OCI-M2 (cell line): ENCODE measurements at regions not wholly inside any gene's neighbourhood (a gene's known extent, or its start where the extent isn't known, plus 50 kb on each side); places are given as distances from the start of the nearest gene placed in this dataset.

Source experiments
- DNase-seq: peaks from one replicate; lab custom pipeline; 2025; ENCODE audit not compliant: unreplicated experiment; lab: John Stamatoyannopoulos, UW

DNA sequence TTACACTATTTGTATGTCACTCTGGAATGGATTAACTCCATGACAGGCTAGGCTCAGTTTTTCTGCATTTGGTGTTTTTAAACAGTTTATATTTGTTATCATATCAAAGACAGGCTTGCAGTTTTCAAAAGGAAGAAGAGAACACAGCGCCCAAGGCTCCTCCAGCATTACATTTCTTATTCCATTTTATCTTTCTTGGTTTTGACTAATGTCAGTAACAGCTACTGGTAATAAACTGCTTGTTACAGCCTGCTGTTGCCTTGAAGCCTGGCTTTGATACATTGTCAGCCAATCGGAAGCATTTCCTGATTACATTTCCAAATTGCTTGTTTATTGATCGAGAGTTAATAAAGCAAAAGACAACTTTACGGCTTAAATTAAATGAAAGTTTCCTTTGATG lies 166.0 kb upstream of the MDFIC start:
- DNase-seq: no peak

DNA sequence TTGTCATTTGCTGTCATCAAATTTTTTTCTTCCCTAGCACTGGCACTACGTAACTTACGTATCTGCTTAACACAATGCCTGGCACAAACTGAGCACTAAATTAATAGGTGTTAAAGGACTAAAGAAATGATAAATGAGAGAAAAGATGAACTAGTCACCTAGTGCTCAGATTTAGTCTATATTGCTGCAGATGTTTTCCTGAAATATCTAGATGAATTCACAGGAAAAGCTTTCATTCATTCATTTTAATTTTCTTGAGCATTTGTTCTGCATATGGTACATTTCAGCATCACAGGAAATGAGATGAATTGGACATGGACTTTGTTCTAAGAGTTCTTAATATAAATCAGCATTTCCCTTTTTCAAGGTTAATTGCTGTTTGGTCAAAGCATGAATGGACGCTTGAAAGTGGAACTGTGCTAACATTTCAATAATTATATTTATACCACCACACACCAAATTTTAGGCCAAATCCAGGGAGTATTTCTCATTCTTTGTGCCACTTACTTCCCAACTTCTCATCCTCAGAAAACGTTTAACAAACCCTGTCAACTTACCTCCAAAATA lies 163.2 kb upstream of the MDFIC start:
- DNase-seq: no peak

DNA sequence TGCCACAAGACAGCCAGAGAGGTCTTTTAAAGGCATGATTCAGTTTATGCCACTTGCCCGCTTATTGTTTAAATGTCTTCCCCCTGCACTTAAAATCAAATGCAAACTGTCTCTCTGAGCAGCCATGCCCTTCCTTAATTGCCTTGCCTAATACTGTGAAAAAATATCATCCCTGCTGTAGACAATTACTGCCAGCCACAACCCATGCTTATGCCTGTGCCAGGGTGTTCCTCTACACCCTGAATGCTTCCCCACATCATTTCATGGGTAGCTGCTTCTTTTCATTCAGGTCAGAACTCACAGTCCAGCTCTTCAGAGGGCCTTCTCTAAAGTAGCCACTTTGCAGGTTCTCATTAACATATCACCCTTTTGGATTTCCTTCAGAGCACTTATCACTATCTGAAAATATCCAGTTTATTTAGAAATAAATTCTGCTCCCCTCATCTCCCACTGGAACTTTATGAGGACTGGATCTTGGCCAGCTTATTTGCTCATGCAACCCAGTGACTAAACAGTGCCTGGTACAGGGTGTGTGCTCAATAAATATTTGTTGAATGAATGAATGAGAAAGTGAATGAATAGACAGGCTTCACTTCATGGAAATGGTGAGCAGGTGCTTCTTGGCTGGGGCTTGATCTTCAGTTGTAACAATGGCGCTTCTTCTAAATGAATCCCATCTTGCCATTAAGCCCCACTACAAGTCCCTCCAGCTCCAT lies 162.4 kb upstream of the MDFIC start:
- no peak for DNase-seq

DNA sequence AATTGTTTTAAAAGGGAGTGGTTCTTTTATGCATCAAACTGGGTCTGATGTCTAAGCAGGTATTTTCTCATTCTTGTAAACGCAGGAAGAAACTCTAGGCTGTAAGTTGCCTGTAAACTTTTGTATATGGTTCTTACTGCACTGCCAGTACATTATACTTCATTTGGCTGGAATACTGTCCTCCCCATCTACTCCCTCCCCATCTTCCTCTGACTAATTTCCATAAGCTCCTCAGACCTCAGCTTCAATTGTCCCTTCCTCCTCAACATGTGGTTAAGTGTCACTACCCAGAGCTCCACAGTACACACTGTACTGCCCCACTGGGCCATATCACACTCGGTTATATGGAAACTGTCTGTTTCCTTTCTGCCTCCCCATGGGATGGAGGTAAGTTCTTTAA lies 161.4 kb upstream of the MDFIC start:
- no peak for DNase-seq

DNA sequence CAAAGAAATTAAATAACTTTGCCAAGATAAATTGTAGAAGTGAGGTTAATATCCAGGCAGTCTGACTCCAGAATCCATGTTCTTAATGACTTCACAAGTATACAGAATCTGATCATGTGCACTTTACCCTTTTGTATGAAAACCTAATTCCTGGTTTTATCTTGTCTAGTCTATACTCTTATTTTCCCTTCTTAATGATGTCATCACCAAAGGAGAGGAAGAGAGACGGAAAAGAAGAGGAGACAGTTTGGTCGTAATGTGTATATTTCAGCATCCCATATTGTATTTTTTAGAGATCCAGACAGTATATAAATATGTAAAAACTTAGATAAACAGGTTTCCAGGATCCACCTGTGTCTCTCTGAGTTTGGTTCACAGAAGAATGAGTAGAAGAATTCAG lies 159.9 kb upstream of the MDFIC start:
- no peak for DNase-seq

DNA sequence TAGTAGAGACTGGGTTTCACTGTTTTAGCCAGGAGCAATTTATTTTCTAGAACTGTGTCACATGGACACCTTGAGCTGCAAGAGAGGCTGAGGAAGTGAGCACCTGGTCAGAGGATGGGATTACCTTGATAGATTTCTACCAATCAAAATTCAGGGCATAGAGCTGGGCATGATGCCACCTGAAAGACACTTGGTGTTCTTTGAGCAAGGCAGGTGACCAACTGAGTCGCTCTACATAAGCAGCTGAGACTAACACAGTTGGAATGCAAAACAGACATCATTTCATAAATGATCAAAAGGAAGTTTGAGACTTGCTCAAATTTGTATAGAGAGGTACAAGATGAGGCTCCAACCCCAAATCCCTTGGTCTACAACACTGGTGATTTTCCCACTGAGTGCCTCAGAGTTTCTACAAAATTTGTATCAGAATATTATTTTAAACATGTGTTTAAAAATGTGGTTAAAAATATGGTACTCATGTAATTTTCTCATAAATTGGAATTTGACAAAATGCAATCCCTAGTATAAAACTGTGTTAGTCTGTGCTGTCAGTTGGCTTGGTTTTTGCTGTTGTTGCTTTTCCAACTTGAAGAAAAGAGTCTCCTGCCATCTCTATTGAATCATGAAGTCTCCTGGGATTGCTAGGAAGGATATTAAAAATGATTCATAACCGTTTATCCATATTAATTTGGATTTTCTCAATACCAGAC lies 156.4 kb upstream of the MDFIC start:
- DNase-seq: no peak

DNA sequence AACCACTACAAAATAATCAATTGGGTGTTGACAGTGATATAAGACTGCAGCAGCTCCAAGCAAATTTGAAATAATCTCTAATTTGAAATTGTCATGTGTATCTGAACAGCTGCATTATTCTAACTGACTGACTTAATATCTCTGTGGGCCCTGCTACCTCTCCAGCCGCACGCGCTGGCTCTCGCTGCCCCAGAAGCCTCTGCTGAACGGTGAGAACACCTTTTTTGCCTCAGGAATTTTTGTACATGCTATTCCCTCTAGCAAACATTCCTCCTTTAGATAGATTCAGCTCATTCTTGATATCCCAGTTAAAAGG lies 155.9 kb upstream of the MDFIC start:
- DNase-seq: no peak

DNA sequence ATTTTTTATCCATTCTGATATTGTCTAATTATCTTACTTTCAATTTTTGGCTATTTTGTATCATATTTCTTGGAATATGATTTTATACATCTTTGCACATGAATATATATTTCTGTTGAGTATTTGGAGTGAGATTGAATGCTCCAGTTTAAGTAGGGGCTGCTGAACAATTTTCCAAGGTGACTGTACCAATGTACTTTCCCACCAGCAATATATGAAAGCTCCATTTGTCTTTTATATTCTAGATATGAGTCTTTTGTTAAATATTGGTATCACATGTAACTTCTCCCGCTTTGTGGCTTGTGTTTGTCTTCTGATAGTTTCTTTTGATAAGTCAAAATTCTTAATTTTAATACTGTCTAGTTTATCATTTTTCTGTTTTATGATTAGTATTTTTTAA lies 144.6 kb upstream of the MDFIC start:
- DNase-seq: no peak

DNA sequence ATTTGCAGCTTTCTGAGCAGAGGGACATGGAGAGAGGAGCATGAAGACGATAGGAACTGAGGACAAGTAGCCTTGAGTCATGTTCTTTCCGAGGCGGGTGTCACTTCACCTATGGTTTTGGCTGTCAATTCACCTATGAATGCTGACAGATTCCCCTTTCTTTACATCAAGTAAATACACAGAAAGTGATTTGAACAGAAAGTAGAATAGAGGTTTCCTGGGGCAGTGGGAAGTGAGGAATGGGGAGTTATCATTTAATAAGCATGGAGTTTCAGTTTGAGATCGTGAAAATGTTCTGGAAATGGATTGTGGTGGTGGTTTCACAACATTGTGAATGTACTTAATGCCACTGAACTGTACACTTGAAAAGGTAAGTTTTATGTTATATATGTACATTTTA lies 138.4 kb upstream of the MDFIC start:
- DNase-seq: no peak

DNA sequence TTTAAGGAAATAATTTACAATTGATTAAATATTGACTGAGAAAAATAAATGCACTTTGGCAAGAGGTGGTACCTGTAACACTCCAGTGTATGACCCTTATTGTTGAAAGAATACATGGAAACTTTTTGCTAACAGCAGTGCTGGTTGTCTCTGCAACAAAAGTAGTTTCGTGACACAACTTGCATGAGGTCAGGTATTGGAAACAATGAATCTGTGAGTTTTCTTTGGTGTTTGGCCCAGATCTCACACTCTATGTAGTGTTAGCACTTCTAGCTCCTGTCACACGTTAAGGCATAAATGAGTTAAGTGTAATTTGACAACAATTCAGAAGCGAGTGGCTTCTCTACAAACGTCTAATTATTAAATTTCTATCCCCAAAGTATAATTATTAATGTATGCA lies 137.7 kb upstream of the MDFIC start:
- no peak for DNase-seq

DNA sequence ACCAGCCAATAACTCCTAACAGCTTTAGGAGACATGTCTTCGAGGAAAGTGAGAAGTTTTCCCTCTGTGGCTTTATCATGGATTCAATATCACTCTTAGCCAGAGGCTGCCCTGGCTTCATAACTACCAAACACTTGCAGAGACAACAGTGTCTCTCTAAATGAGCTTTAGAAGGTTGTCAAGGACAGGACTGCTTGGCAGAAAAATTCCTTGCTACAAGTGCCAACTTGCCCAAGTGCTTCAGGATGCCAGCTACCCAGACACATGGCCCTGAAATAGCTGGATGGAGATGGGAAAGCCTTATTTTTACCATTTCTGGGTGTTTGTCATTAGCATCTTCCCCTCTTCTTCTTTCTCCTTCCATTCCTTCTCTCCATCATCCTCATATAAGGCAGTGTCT lies 137.1 kb upstream of the MDFIC start:
- no peak for DNase-seq

DNA sequence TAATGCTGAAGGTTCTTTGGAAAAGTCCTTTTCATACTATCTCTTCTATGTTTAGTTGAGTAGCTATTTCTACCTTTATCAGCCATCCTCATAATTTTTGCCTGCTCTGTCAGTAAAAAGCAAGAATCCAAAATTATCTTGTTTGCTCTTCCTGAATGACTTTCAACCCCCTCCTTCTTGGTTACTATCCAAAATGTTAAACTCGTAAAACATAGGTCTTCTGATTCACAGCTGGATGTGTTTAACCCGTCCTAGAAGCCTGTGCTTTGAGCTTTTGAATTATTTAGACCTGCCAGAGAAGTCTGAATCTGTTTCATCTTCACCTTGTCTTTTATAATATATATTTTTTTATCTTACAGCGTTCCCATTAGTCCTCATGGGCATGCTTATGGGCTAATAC lies 136.4 kb upstream of the MDFIC start:
- no peak for DNase-seq

DNA sequence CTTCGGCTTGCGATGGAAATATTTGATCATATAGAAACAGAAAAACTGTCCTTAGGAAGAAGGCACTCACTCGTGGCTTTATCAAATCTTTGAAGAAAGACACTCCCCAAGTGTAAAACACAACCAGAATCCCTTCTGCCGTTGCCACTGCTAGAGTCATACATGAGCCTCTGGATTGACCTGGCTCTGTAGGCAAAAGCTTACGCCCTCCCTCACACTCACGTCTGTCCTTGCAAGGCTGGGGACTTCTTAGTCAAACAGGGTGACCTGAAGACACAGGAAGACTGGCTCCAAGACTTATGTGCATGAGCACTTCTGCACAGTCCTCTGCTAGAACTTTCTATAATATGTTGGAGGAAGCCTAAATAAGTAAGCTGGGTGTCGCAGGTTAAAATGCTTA lies 135.4 kb upstream of the MDFIC start:
- no peak for DNase-seq

DNA sequence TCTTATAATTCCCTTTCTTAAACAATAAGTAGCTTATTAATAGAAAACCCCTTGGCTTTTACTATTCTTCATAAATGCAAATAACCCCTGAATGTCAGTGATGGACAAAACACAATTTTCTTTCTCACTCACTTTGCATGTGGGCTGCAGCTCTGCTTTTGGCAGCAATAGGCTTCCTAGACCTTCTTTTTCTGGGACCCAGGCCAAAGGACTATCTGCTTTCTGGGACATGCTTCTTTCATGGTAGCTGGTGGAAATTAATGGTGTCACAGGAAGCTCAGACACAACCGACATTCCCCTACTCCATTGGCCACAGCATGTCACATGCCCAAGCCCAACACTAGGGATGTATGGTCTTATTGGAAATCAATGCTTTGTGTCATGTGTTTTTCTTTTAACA lies 134.3 kb upstream of the MDFIC start:
- no peak for DNase-seq

DNA sequence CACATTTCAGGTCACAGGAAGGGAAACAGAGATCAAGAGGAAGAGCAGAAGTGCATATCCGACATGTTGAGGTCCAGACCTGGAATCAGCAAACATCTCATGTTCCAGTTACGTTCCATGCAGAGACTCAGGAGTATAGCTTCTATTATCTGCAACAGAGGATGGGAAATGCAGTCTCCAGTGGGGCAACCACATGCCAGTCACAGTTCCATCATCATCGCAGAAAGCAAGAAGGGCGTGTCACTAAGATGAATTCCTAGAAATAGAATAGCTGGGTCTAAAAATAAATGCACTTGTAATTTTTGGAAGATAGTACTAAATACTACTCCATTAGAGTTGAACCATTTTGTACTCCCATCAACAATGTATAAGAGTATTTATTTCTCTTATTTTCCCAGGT lies 133.2 kb upstream of the MDFIC start:
- no peak for DNase-seq

DNA sequence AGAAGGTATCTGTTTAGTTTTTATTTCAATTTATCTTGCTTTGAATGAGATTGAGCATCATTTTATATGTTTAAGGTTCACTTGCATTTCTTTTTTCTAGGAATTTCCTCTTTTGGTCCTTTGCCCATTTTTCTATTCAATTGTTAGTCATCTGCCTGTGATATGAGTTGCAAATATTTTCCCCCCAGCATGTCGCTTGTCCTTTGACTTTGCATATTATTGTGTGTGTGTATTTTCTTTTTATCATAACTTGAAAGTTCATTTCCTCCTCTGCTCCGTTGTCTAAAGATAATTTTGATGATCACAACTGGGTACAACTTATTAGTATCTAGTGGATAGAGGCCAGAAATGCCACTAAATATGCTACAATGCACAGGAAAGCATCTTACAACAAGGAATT lies 132.7 kb upstream of the MDFIC start:
- no peak for DNase-seq

DNA sequence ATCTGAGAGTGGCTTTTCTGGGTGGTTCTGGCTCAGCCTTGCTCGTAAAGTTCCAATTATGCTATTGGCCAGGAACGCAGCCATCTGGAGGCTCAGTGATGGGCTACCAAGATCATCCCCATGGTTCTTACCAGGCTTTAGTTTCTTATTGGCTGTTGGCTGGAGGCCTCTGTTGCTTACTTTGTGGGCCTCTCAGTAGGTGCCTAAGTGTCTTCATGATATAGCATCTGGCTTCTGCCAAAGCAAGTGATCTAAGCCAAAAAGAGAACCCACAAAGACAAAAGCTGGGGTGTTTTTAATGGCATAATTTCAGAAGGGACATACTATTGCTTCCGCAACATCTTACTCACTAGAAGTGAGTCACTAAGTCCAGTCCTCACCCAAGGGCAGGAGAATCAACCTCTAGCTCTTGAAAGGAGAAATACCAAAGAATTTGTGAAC lies 132.0 kb upstream of the MDFIC start:
- no peak for DNase-seq

DNA sequence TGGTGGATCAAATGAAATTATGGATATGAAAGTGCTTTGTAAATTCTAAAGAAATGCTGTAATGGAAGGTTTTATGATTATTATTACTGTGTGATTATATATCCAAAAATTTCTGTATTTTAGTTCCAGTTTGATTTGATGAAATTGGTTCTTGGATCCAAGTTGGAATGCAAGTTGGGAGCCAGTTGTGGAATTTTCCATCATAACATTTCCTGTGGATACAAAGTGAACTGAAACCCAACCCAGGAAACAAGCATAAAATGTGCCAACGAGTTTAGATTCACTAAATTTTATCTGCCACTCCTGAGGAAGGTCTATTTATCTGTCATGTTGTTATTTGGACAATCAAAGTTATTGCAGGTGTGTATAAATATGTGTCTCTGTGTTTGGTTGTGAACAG lies 131.4 kb upstream of the MDFIC start:
- DNase-seq: no peak

DNA sequence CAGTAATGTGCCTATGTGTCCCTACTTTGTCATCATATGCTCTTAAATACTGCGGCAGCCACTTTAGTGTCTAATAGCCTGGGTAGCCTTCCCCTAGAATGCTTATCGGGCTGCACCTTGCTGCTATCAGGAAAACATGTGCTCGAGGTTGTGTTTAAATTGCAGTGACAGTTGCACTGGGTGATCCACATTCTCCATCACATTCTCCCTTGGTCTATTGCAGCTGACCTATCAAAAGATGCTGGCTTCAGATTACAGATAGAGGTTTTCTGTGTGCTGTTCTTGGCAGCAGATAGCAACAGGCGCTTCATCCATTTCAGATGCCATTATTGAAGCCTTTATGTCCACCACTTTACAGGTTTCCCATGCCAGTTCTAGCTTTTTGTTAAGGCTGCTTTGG lies 130.1 kb upstream of the MDFIC start:
- DNase-seq: peak; percentile 95

DNA sequence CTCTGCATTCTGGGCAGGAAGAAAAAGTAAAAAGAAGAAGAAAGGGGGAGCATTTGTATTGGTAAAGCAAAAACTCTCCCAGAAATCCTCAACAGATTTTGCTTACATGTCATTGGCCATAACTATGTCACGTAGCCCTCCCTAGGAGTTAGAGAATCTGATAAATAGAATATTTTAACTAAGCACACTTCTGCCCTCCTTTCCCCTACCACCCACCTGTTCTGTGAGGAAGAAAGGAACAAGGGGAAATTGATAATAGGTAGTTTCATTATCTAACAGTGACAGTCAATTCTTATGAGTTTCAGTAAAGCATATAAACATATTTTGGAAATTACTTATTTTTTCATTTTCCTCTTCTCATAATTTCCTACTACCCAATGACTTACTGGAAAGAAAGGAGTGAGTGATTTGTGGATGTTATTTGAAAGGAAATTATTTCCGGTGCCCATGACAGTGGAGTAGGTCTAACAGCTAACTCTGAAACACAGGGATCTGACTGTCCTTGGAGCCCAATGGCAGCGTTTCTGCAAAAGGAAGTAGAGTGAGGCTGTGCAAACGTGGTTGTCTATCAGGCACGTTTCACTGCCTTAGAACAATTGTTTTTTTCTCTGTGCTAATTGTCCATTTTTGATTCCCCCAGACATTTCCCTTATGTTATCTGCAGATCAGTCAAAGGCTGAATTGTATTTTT lies 128.6 kb upstream of the MDFIC start:
- no peak for DNase-seq

DNA sequence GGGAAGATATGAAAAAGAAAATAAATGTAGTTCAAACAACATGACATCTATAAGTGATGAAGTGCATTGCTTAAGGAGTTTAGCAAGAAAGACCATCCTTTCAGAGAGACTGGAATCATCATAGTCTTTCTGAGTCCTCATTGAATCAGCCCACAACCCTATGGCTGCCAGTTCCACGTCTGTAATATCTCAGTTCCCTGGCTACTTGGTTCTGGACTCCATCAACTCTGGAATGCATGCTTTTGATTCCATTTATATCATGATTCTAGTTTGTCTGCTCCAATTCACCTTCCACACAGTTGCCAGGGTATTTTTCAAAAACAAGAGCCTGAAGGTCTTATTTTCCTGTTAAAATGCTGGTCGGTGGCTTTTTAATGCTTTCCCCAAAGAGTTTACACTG lies 126.4 kb upstream of the MDFIC start:
- DNase-seq: no peak

DNA sequence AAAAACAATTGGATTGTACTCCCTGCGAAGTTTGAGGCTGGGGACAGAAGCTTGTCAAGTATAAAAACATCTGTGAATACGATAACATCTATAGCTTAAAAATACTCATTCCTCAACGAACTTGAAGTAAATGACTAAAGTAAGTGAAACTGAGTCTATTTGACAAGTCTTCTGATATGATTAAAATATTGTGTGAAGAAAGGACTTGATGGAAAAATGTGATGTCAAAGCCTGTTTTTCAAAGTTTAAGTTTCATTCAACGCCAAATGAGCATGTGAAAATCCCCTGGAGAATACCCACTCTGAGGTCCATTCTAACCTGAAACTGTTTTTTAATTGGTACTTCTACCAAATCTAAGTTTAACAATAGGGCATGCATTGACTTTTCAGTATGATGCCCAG lies 122.3 kb upstream of the MDFIC start:
- no peak for DNase-seq
